Neuronal stem cell (in vitro differentiated cells): ENCODE measurements at regions not wholly inside any gene's neighbourhood (a gene's known extent, or its start where the extent isn't known, plus 50 kb on each side); places are given as distances from the start of the nearest gene placed in this dataset.

ENCODE experiments used
- DNase-seq: peaks from one replicate; pipeline ENCODE4 v3.0.0-alpha.2; 2013; ENCODE audit warnings: low spot score
- H2AFZ ChIP-seq: one replicate; pipeline ENCODE4 v1.6.1; 2013; ENCODE audit warnings: mild to moderate bottlenecking, low read length, inconsistent platforms
- H2AK5ac ChIP-seq: 2 replicates; pipeline ENCODE4 v1.6.1; 2013; ENCODE audit warnings: low read depth, mild to moderate bottlenecking, inconsistent platforms, low read length, moderate library complexity, mixed read lengths
- H2BK120ac ChIP-seq: 2 replicates; pipeline ENCODE4 v1.6.1; 2013; ENCODE audit warnings: low read depth, mild to moderate bottlenecking, inconsistent platforms, low read length, moderate library complexity, mixed read lengths
- H2BK12ac ChIP-seq: one replicate; pipeline ENCODE4 v1.6.1; 2013; ENCODE audit warnings: low read length, inconsistent platforms
- H2BK15ac ChIP-seq: 2 replicates; pipeline ENCODE4 v1.6.1; 2013; ENCODE audit warnings: mild to moderate bottlenecking, low read length, inconsistent platforms, mixed read lengths
- H2BK5ac ChIP-seq: one replicate; pipeline ENCODE4 v1.6.1; 2013; ENCODE audit warnings: inconsistent platforms, mild to moderate bottlenecking, low read length, moderate library complexity
- H3K14ac ChIP-seq: one replicate; pipeline ENCODE4 v1.6.1; 2013; ENCODE audit warnings: low read length, inconsistent platforms
- H3K18ac ChIP-seq: 2 replicates; pipeline ENCODE4 v1.6.1; 2013; ENCODE audit warnings: low read length, inconsistent platforms
- H3K23ac ChIP-seq: 2 replicates; pipeline ENCODE4 v1.6.1; 2013; ENCODE audit warnings: low read depth, mild to moderate bottlenecking, mixed read lengths, low read length, inconsistent platforms; ENCODE audit not compliant: poor library complexity
- H3K27ac ChIP-seq: replicated peaks from 3 replicates; pipeline ENCODE4 v1.5.1; 2013; ENCODE audit warnings: low read length, inconsistent platforms
- H3K27me3 ChIP-seq, 3 experiments: 2 replicates each; pipeline ENCODE4 v1.6.1; 2013; ENCODE audit warnings: low read length in 3 of 3, mild to moderate bottlenecking in 2 of 3, inconsistent platforms in 1 of 3, low read depth in 1 of 3, mixed read lengths in 1 of 3, moderate library complexity in 1 of 3; ENCODE audit not compliant: control insufficient read depth in 3 of 3, insufficient read depth in 3 of 3
- H3K36me3 ChIP-seq, 2 donors: replicated peaks in 1 of 2; 2 replicates each; pipeline ENCODE4 v1.6.1; 2013; ENCODE audit warnings: low read length in 2 of 2; ENCODE audit not compliant: control insufficient read depth in 2 of 2, insufficient read depth in 2 of 2
- H3K4ac ChIP-seq: 2 replicates; pipeline ENCODE4 v1.6.1; 2013; ENCODE audit warnings: inconsistent platforms, mild to moderate bottlenecking, low read length, moderate library complexity
- H3K4me1 ChIP-seq, 2 donors: 1 replicate in 1 of 2; 2 replicates in 1 of 2; pipeline ENCODE4 v1.6.1; 2013; ENCODE audit warnings: low read length in 2 of 2, low read depth in 1 of 2; ENCODE audit not compliant: control insufficient read depth in 2 of 2, insufficient read depth in 1 of 2
- H3K4me2 ChIP-seq: one replicate; pipeline ENCODE4 v1.6.1; 2013; ENCODE audit warnings: mild to moderate bottlenecking, low read length, inconsistent platforms; ENCODE audit not compliant: insufficient read depth, poor library complexity, severe bottlenecking
- H3K4me3 ChIP-seq, 2 donors: 2 replicates each; pipeline ENCODE4 v1.5.1; 2013; ENCODE audit warnings: low read length in 2 of 2, mild to moderate bottlenecking in 2 of 2, inconsistent platforms in 1 of 2, moderate library complexity in 1 of 2
- H3K79me1 ChIP-seq: one replicate; pipeline ENCODE4 v1.6.1; 2013; ENCODE audit warnings: low read depth, mild to moderate bottlenecking, inconsistent platforms, low read length, moderate library complexity
- H3K9ac ChIP-seq: one replicate; pipeline ENCODE4 v1.6.1; 2013; ENCODE audit warnings: mild to moderate bottlenecking, low read depth, low read length, inconsistent platforms; ENCODE audit not compliant: poor library complexity
- H3K9me3 ChIP-seq, 2 donors: replicated peaks in 1 of 2; 2 replicates each; pipeline versions ENCODE3 to v1.6.1; 2013; ENCODE audit warnings: low read length in 2 of 2, mild to moderate bottlenecking in 2 of 2, inconsistent platforms in 1 of 2, low read depth in 1 of 2, mixed read lengths in 1 of 2, moderate library complexity in 1 of 2; ENCODE audit not compliant: control insufficient read depth in 2 of 2, insufficient read depth in 1 of 2
- H4K8ac ChIP-seq: one replicate; pipeline ENCODE4 v1.6.1; 2013; ENCODE audit warnings: low read depth, mild to moderate bottlenecking, inconsistent platforms, low read length, moderate library complexity
- H4K91ac ChIP-seq: one replicate; pipeline ENCODE4 v1.6.1; 2013; ENCODE audit warnings: low read length, low read depth, mild to moderate bottlenecking, inconsistent platforms; ENCODE audit not compliant: poor library complexity
- WGBS, 2 donors: extraction: QIAGEN DNeasy Blood & Tissue Kit; methylation state at CpG; one replicate each; pipeline ENCODE4 v1.1.7; 2013; ENCODE audit warnings: missing lambda C conversion rate in 2 of 2, mixed read lengths in 1 of 2; ENCODE audit not compliant: insufficient read length in 2 of 2, insufficient replicate concordance in 1 of 2; ENCODE audit errors: extremely low coverage in 2 of 2; 5-methylcytosine and 5-hydroxymethylcytosine counted together

GRCh38 chrX:46250151-46250550 is 295.1 kb downstream of the ZNF674 start:
- Histone ChIP-seq H3K4ac (no peak overlapping the region), H2BK120ac (no peak overlapping the region), H4K8ac (no peak overlapping the region), H3K36me3 (no peaks in the 10 kb centered on the region), H2AK5ac (no peak overlapping the region), H3K4me3 (no peak overlapping the region), H3K14ac (no peak overlapping the region), H3K4me2 (no peak overlapping the region), H3K27ac (no peak overlapping the region), H3K23ac (no peak overlapping the region), H3K9ac (no peak overlapping the region), H2BK15ac (no peak overlapping the region), H3K79me1 (no peaks in the 10 kb centered on the region), H4K91ac (no peak overlapping the region), H3K4me1 (no peaks in the 10 kb centered on the region), H2BK12ac (no peak overlapping the region), H2AFZ (no peak overlapping the region), H2BK5ac (no peak overlapping the region), H3K27me3 (no peaks in the 10 kb centered on the region), H3K18ac (no peak overlapping the region), H3K9me3 (no peaks in the 10 kb centered on the region)
- DNase-seq = no peak
- WGBS, 2 donors = no CpG with 5 or more reads among the region's 2 CpGs

- H2AFZ ChIP-seq = no peak overlapping the region
- no peak overlapping the region for H3K4me3 ChIP-seq
- H3K9me3 ChIP-seq = no peaks in the 10 kb centered on the region
- no peak overlapping the region for H3K9ac ChIP-seq
- H3K4me2 ChIP-seq = no peak overlapping the region
- no peaks in the 10 kb centered on the region for H3K36me3 ChIP-seq
- no peak overlapping the region for H3K27ac ChIP-seq
- H3K4ac ChIP-seq = no peak overlapping the region
- no peak overlapping the region for H3K23ac ChIP-seq
- H3K4me1 ChIP-seq = no peaks in the 10 kb centered on the region
- H4K8ac ChIP-seq = no peak overlapping the region
- no peak overlapping the region for H2BK15ac ChIP-seq
- WGBS, 2 donors = no CpG with 5 or more reads among the region's 4 CpGs
- H4K91ac ChIP-seq = no peak overlapping the region
- H2BK12ac ChIP-seq = no peak overlapping the region
- no peak overlapping the region for H3K14ac ChIP-seq
- H3K27me3 ChIP-seq = no peaks in the 10 kb centered on the region
- no peak overlapping the region for H3K18ac ChIP-seq
- H2AK5ac ChIP-seq = no peak overlapping the region
- H3K79me1 ChIP-seq = no peaks in the 10 kb centered on the region
- no peak overlapping the region for H2BK5ac ChIP-seq
- DNase-seq = no peak
- H2BK120ac ChIP-seq = no peak overlapping the region
Observed at GRCh38 chrX:46247456-46247855, 297.8 kb downstream of the ZNF674 start.

- DNase-seq = no peak
- WGBS, 2 donors = no CpG with 5 or more reads among the region's 4 CpGs
Observed at GRCh38 chrX:46244451-46244850, 300.8 kb downstream of the ZNF674 start.

GRCh38 chrX:46236411-46236810 is 308.8 kb downstream of the ZNF674 start:
- Histone ChIP-seq H2BK15ac (no peak overlapping the region), H2BK5ac (no peak overlapping the region), H3K4me3 (no peak overlapping the region), H3K27ac (no peak overlapping the region), H3K4ac (no peak overlapping the region), H2BK12ac (no peak overlapping the region), H3K4me1 (no peaks in the 10 kb centered on the region), H3K36me3 (no peaks in the 10 kb centered on the region), H2AK5ac (no peak overlapping the region), H3K14ac (no peak overlapping the region), H3K9me3 (no peaks in the 10 kb centered on the region), H3K9ac (no peak overlapping the region), H4K8ac (no peak overlapping the region), H2AFZ (no peak overlapping the region), H3K23ac (no peak overlapping the region), H4K91ac (no peak overlapping the region), H3K27me3 (no peaks in the 10 kb centered on the region), H3K79me1 (no peaks in the 10 kb centered on the region), H3K4me2 (no peak overlapping the region), H2BK120ac (no peak overlapping the region), H3K18ac (no peak overlapping the region)
- WGBS, 2 donors = no CpG with 5 or more reads among the region's 2 CpGs
- DNase-seq = no peak

More at GRCh38 chrX:46244451-46244850, 300.8 kb downstream of the ZNF674 start:
- Histone ChIP-seq H3K4me3 (no peak overlapping the region), H3K18ac (no peak overlapping the region), H3K27ac (no peak overlapping the region), H4K8ac (no peak overlapping the region), H3K36me3 (no peaks in the 10 kb centered on the region), H3K4ac (no peak overlapping the region), H3K9me3 (no peaks in the 10 kb centered on the region), H2BK120ac (no peak overlapping the region), H2BK15ac (no peak overlapping the region), H4K91ac (no peak overlapping the region), H2AFZ (no peak overlapping the region), H2BK5ac (no peak overlapping the region), H3K9ac (no peak overlapping the region), H2AK5ac (no peak overlapping the region), H3K79me1 (no peaks in the 10 kb centered on the region), H3K4me2 (no peak overlapping the region), H3K4me1 (no peaks in the 10 kb centered on the region), H3K27me3 (no peaks in the 10 kb centered on the region), H2BK12ac (no peak overlapping the region), H3K23ac (no peak overlapping the region), H3K14ac (no peak overlapping the region)
